WTC11 (cell line): ENCODE measurements at regions not wholly inside any gene's neighbourhood (a gene's known extent, or its start where the extent isn't known, plus 50 kb on each side); places are given as distances from the start of the nearest gene placed in this dataset.

Source experiments
- ESRRA ChIP-seq: sonication (generic); formaldehyde crosslinking; IDR thresholded peaks from 2 replicates; pipeline ENCODE4 v1.8.1; 2022; ENCODE audit warnings: mild to moderate bottlenecking, missing genetic modification reagents, borderline replicate concordance
- NFE2L1 ChIP-seq: sonication (generic); formaldehyde crosslinking; IDR thresholded peaks from 2 replicates; pipeline ENCODE4 v1.8.1; 2023; ENCODE audit warnings: missing genetic modification reagents
- NFYB ChIP-seq: sonication (generic); formaldehyde crosslinking; conservative IDR thresholded peaks from 2 replicates; pipeline ENCODE4 v1.8.0; 2022; ENCODE audit warnings: low read depth, missing genetic modification reagents
- RELA ChIP-seq: sonication (generic); formaldehyde crosslinking; IDR thresholded peaks from 2 replicates; pipeline ENCODE4 v1.8.1; 2022; ENCODE audit warnings: missing genetic modification reagents, mild to moderate bottlenecking, borderline replicate concordance
- SMAD3 ChIP-seq: sonication (generic); formaldehyde crosslinking; IDR thresholded peaks from 2 replicates; pipeline ENCODE4 v1.8.0; 2022; ENCODE audit warnings: missing genetic modification reagents, mild to moderate bottlenecking, borderline replicate concordance
- SP1 ChIP-seq: sonication (generic); formaldehyde crosslinking; conservative IDR thresholded peaks from 2 replicates; pipeline ENCODE4 v1.8.1; 2022; ENCODE audit warnings: missing genetic modification reagents
- TEAD4 ChIP-seq: sonication (generic); formaldehyde crosslinking; IDR thresholded peaks from 2 replicates; pipeline ENCODE4 v1.8.0; 2022; ENCODE audit warnings: mild to moderate bottlenecking, missing genetic modification reagents
- TF ChIP-seq, protein P1 (sequence below): sonication (generic); formaldehyde crosslinking; IDR thresholded peaks from 2 replicates; pipeline ENCODE4 v1.8.1; 2023; ENCODE audit warnings: mild to moderate bottlenecking, moderate library complexity, missing genetic modification reagents
- TF ChIP-seq, protein P2 (sequence below): fragments of 200-600 bp; IDR thresholded peaks from 2 replicates; pipeline ENCODE4 v1.8.0; 2022; ENCODE audit warnings: antibody characterized with exemption
- TF ChIP-seq, protein P3 (sequence below): sonication (generic); formaldehyde crosslinking; conservative IDR thresholded peaks from 2 replicates; pipeline ENCODE4 v1.8.1; 2022; ENCODE audit warnings: mild to moderate bottlenecking, missing genetic modification reagents
- TF ChIP-seq, protein P4 (sequence below): sonication (generic); formaldehyde crosslinking; IDR thresholded peaks from 2 replicates; pipeline ENCODE4 v1.8.1; 2023; ENCODE audit warnings: mild to moderate bottlenecking, missing genetic modification reagents, moderate library complexity
- TF ChIP-seq, protein P5 (sequence below): sonication (generic); formaldehyde crosslinking; IDR thresholded peaks from 2 replicates; pipeline ENCODE4 v1.8.0; 2022; ENCODE audit warnings: mild to moderate bottlenecking, missing genetic modification reagents

DNA sequence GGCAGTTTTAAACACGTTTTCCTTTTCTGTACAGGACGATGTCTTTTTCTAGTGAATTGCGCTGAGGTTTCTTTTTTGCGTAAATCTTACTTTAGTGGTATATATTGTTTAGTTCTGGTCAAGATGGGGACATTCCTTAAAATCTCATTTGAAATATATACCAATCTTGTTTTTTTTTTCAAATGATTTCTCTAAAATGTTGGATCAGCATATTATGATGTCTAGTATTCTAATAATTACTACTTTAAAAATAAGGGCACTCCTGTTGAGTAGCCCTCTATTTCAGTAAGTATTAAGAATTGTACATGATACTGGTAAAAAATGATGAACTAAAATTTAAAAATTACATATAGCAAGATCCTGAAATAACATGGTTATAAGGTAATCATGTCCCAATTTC, 224.1 kb upstream of the ARHGAP24 start:
- TF ChIP-seq, protein P1, sequence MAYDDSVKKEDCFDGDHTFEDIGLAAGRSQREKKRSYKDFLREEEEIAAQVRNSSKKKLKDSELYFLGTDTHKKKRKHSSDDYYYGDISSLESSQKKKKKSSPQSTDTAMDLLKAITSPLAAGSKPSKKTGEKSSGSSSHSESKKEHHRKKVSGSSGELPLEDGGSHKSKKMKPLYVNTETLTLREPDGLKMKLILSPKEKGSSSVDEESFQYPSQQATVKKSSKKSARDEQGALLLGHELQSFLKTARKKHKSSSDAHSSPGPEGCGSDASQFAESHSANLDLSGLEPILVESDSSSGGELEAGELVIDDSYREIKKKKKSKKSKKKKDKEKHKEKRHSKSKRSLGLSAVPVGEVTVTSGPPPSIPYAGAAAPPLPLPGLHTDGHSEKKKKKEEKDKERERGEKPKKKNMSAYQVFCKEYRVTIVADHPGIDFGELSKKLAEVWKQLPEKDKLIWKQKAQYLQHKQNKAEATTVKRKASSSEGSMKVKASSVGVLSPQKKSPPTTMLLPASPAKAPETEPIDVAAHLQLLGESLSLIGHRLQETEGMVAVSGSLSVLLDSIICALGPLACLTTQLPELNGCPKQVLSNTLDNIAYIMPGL, result no peak
- no peak for TF ChIP-seq NFYB (CRISPR knock-in tag)
- TF ChIP-seq, protein P2, sequence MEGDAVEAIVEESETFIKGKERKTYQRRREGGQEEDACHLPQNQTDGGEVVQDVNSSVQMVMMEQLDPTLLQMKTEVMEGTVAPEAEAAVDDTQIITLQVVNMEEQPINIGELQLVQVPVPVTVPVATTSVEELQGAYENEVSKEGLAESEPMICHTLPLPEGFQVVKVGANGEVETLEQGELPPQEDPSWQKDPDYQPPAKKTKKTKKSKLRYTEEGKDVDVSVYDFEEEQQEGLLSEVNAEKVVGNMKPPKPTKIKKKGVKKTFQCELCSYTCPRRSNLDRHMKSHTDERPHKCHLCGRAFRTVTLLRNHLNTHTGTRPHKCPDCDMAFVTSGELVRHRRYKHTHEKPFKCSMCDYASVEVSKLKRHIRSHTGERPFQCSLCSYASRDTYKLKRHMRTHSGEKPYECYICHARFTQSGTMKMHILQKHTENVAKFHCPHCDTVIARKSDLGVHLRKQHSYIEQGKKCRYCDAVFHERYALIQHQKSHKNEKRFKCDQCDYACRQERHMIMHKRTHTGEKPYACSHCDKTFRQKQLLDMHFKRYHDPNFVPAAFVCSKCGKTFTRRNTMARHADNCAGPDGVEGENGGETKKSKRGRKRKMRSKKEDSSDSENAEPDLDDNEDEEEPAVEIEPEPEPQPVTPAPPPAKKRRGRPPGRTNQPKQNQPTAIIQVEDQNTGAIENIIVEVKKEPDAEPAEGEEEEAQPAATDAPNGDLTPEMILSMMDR, result no peak
- TF ChIP-seq TEAD4 (CRISPR knock-in tag), result no peak
- TF ChIP-seq, protein P3, sequence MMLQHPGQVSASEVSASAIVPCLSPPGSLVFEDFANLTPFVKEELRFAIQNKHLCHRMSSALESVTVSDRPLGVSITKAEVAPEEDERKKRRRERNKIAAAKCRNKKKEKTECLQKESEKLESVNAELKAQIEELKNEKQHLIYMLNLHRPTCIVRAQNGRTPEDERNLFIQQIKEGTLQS, result no peak
- TF ChIP-seq, protein P4, sequence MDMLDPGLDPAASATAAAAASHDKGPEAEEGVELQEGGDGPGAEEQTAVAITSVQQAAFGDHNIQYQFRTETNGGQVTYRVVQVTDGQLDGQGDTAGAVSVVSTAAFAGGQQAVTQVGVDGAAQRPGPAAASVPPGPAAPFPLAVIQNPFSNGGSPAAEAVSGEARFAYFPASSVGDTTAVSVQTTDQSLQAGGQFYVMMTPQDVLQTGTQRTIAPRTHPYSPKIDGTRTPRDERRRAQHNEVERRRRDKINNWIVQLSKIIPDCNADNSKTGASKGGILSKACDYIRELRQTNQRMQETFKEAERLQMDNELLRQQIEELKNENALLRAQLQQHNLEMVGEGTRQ (CRISPR knock-in tag), result no peak
- TF ChIP-seq, protein P5, sequence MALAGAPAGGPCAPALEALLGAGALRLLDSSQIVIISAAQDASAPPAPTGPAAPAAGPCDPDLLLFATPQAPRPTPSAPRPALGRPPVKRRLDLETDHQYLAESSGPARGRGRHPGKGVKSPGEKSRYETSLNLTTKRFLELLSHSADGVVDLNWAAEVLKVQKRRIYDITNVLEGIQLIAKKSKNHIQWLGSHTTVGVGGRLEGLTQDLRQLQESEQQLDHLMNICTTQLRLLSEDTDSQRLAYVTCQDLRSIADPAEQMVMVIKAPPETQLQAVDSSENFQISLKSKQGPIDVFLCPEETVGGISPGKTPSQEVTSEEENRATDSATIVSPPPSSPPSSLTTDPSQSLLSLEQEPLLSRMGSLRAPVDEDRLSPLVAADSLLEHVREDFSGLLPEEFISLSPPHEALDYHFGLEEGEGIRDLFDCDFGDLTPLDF (CRISPR knock-in tag), result no peak
- no peak for TF ChIP-seq SP1 (CRISPR knock-in tag)
- no peak for TF ChIP-seq NFE2L1 (CRISPR knock-in tag)
- no peak for TF ChIP-seq ESRRA
- TF ChIP-seq SMAD3 (CRISPR knock-in tag), result no peak
- no peak for TF ChIP-seq RELA (CRISPR knock-in tag)
